BJ (cell line): ENCODE measurements at regions not wholly inside any gene's neighbourhood (a gene's known extent, or its start where the extent isn't known, plus 50 kb on each side); places are given as distances from the start of the nearest gene placed in this dataset.

Source experiments
- CTCF ChIA-PET: fragments of 350-600 bp; formaldehyde crosslinking; extraction: SDS; loops from one replicate; lab custom pipeline; 2021; ENCODE audit warnings: antibody characterized with exemption, inconsistent platforms; lab: Yijun Ruan, JAX
- POLR2A ChIA-PET: fragments of 300-600 bp; sonication (Branson Sonifier 250); formaldehyde crosslinking; extraction: SDS; loops from one replicate; lab custom pipeline; 2021; ENCODE audit warnings: antibody characterized with exemption; lab: Charles Lee
- DNase-seq: peaks from one replicate; pipeline ENCODE4 v3.0.0-alpha.2; 2011; ENCODE audit warnings: low read depth
- H3K27me3 ChIP-seq: 2 replicates; pipeline ENCODE4 v1.6.0; 2011; ENCODE audit warnings: low read length; ENCODE audit not compliant: control insufficient read depth, insufficient read depth
- H3K36me3 ChIP-seq: 2 replicates; pipeline ENCODE4 v1.5.1; 2011; ENCODE audit warnings: low read length; ENCODE audit not compliant: control insufficient read depth, insufficient read depth
- H3K4me3 ChIP-seq: 2 replicates; pipeline ENCODE4 v1.5.1; 2011; ENCODE audit warnings: low read depth, mild to moderate bottlenecking, control low read depth, low read length
- TF ChIP-seq, protein P1 (sequence below): IDR thresholded peaks from 2 replicates; pipeline ENCODE4 v1.5.1; 2011; ENCODE audit warnings: low read depth, mild to moderate bottlenecking, control low read depth, inconsistent platforms, low read length, moderate library complexity; ENCODE audit not compliant: insufficient read depth

GRCh38 chr6:105936972-105937371 lies 149.2 kb upstream of the PRDM1 start:
- TF ChIP-seq, protein P1, sequence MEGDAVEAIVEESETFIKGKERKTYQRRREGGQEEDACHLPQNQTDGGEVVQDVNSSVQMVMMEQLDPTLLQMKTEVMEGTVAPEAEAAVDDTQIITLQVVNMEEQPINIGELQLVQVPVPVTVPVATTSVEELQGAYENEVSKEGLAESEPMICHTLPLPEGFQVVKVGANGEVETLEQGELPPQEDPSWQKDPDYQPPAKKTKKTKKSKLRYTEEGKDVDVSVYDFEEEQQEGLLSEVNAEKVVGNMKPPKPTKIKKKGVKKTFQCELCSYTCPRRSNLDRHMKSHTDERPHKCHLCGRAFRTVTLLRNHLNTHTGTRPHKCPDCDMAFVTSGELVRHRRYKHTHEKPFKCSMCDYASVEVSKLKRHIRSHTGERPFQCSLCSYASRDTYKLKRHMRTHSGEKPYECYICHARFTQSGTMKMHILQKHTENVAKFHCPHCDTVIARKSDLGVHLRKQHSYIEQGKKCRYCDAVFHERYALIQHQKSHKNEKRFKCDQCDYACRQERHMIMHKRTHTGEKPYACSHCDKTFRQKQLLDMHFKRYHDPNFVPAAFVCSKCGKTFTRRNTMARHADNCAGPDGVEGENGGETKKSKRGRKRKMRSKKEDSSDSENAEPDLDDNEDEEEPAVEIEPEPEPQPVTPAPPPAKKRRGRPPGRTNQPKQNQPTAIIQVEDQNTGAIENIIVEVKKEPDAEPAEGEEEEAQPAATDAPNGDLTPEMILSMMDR, result no peak
- CTCF ChIA-PET, result no interaction called here
- DNase-seq, result no peak
- Histone ChIP-seq H3K36me3 (no peaks in the 10 kb centered on the region), H3K4me3 (no peak overlapping the region), H3K27me3 (no peaks in the 10 kb centered on the region)
- POLR2A ChIA-PET, result no interaction called here

DNA sequence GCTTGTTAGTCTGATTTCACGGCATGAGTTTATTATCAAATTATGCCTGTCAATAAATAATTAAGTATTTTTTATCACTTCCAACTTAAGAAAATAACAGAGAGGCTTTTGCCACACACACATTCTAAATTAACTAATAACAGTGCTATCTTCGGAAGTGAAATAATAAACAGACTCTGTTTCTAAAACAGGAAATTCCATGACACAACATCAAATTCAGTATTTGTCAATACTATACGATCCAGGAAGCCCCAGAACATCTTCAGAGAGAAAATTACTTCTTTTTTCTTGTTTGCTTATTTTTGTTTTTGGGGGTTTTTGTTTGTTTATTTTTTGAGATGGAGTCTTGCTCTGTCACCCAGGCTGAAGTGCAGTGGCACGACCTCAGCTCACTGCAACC lies 150.7 kb upstream of the PRDM1 start:
- Histone ChIP-seq H3K36me3 (no peaks in the 10 kb centered on the region), H3K27me3 (no peaks in the 10 kb centered on the region), H3K4me3 (no peak overlapping the region)
- ChIA-PET CTCF (interaction anchor here (0.7 kb wide), 1 partner anchor 123 kb away, joined by 3 read pairs; no protein-coding TSS in a partner anchor), POLR2A (no interaction called here)
- TF ChIP-seq, protein P1, result no peak
- DNase-seq, result no peak

GRCh38 chr6:105934708-105935107 lies 151.4 kb upstream of the PRDM1 start:
- CTCF ChIA-PET, result no interaction called here
- Histone ChIP-seq H3K36me3 (no peaks in the 10 kb centered on the region), H3K27me3 (no peaks in the 10 kb centered on the region), H3K4me3 (no peak overlapping the region)
- TF ChIP-seq, protein P1, result no peak
- DNase-seq, result no peak
- POLR2A ChIA-PET, result no interaction called here

DNA sequence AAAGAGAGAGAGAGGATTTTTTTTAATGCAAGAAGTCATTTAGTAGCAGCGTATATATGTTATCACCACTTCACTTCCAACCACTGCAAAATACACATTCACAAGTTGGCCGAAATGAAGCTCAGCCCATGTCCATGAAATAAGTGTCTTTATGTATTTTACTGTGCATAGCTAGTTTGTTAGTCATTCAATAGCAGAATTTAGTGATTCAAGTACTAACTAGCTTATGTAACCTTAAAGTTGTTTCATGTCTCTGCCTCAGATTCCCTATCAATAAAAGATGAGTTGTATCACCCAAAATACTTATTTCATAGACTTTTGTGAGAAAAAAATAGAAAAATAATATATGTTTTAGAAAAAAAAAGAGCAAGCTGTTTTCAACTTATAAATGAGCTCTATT lies 153.7 kb upstream of the PRDM1 start:
- Histone ChIP-seq H3K27me3 (no peaks in the 10 kb centered on the region), H3K4me3 (no peak overlapping the region), H3K36me3 (no peaks in the 10 kb centered on the region)
- ChIA-PET CTCF (interaction anchor here (0.7 kb wide), 1 partner anchor 31 kb away, joined by 3 read pairs; no protein-coding TSS in a partner anchor), POLR2A (interaction anchor here (0.7 kb wide), 1 partner anchor 31 kb away, joined by 5 read pairs; no protein-coding TSS in a partner anchor)
- DNase-seq, result no peak
- TF ChIP-seq, protein P1, result no peak

GRCh38 chr6:105929626-105930025 lies 156.5 kb upstream of the PRDM1 start:
- Histone ChIP-seq H3K4me3 (no peak overlapping the region), H3K36me3 (no peaks in the 10 kb centered on the region), H3K27me3 (no peaks in the 10 kb centered on the region)
- POLR2A ChIA-PET, result no interaction called here
- DNase-seq, result no peak
- CTCF ChIA-PET, result no interaction called here
- TF ChIP-seq, protein P1, result no peak
